AG09319 (cell line): ENCODE measurements at regions not wholly inside any gene's neighbourhood (a gene's known extent, or its start where the extent isn't known, plus 50 kb on each side); places are given as distances from the start of the nearest gene placed in this dataset.
"Not testable (repeated sequence)": the region's sequence is repeated elsewhere in the genome, so short reads cannot be mapped to it uniquely, and the experiment has no call there.

Experiments
- DNase-seq: peaks from one replicate; pipeline ENCODE4 v3.0.0-alpha.2; 2010; ENCODE audit warnings: low read depth; ENCODE audit errors: extremely low read depth
- CTCF ChIP-seq: IDR thresholded peaks from 2 replicates; pipeline ENCODE4 v1.5.1; 2011; ENCODE audit warnings: low read depth, mild to moderate bottlenecking, inconsistent platforms, low read length, moderate library complexity

DNA sequence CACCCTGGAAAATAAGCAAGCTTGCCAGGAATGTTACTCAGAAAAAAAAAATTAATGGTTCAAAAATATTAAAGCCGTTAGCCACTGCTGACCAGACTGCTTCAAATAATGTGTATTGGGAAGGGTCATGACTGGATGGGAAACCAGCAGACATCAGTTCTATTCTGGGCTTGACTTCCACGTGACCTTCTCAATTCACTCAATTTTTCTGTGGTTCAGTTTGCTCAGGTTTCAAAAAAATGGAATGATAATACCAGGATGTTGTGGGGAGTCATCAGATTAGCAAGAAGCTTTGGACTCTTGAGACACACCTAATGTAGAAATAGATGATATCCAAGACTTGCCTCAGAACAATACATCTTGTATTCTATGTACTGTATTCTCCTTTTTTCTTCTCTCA, 541.9 kb upstream of the BOD1L1 start:
- no peak for DNase-seq
- no peak for TF ChIP-seq CTCF

GRCh38 chr4:14169940-14170339, 542.4 kb upstream of the BOD1L1 start:
- DNase-seq: not testable (repeated sequence)

DNA sequence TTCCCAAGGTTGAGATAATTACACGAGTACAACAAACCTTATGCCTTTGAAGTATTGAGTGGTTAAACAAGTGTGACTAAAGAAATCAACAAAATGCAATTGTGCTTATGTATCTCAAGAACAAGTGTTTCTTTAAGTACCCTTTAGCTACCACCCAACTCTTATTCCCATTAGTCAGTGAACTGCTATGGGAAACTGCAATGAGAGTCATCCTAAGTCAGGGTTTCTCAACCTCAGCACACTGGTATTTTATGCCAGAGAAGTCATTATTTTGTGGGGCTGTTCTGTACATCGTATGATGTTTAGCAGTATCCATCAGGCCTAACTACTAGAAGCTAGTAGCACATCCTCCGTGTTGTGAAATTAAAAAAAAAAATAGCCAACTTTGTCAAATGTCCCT, 549.1 kb upstream of the BOD1L1 start:
- TF ChIP-seq CTCF: no peak
- no peak for DNase-seq

GRCh38 chr4:14177987-14178386, 550.5 kb upstream of the BOD1L1 start:
- DNase-seq: no peak
- TF ChIP-seq CTCF: no peak

DNA sequence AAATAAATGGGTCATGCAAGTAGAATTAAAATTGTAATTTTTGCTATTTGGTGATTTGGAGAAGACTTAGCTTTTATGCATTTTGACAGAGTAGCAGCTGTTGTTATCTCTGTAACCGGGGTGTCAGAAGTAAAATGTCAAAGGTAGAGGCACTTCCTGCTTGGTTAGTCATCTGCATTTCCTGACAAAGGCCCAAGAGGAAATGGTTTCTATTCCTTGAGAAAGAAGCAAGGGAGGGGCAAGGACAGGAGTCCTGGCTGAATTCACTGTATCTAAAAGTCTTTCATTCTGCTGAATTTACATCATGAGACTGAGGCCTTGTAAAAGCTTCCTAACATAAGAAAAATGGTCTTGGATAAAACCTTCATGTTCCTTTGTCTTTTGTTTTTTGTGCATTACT, 550.9 kb upstream of the BOD1L1 start:
- no peak for TF ChIP-seq CTCF
- DNase-seq: no peak

DNA sequence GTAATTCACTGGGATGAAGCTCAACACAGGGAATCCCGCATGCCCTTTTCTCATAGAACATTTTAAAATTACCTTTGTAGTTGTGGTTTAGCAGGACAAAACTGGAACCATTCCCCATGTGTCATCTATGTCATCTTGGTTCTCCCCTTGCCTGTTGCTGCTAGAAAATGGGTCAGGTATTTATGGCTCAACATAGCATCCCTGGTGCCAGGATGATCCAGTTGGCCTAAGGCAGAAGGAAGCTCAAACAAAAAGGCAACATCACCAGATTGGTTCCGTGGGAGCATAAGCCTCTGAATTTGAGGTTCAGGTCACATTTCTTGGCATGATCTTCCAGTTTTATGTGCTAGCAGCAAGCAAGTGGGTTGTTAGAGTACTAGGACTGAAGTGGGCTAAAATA, 552.6 kb upstream of the BOD1L1 start:
- no peak for DNase-seq
- no peak for TF ChIP-seq CTCF

GRCh38 chr4:14180983-14181601, 553.6 kb upstream of the BOD1L1 start:
- TF ChIP-seq CTCF: no peak
- no peak for DNase-seq

GRCh38 chr4:14182148-14182547, 554.6 kb upstream of the BOD1L1 start:
- no peak for DNase-seq
- TF ChIP-seq CTCF: no peak
